Stomach (tissue), 4 donors: ENCODE measurements at regions not wholly inside any gene's neighbourhood (a gene's known extent, or its start where the extent isn't known, plus 50 kb on each side); places are given as distances from the start of the nearest gene placed in this dataset.

Experiments
- CTCF ChIP-seq, 7 experiments: fragments of 450-650 bp in 4 of 7; fragments of 200-600 bp in 3 of 7; sonication (generic) in 3 of 7; IDR thresholded peaks; one replicate each; pipeline ENCODE4 v1.5.1; 2016 to 2019; ENCODE audit warnings: antibody characterized with exemption in 7 of 7, control low read depth in 2 of 7, mild to moderate bottlenecking in 1 of 7
- POLR2A ChIP-seq, 4 donors: fragments of 450-650 bp; IDR thresholded peaks; one replicate each; pipeline ENCODE4 v1.6.1; 2016; ENCODE audit warnings: antibody characterized with exemption in 4 of 4, control low read depth in 2 of 4, mild to moderate bottlenecking in 1 of 4, moderate library complexity in 1 of 4
- POLR2AphosphoS5 ChIP-seq, 3 donors: sonication (generic); formaldehyde crosslinking; IDR thresholded peaks; one replicate each; pipeline ENCODE4 v1.6.1; 2016; ENCODE audit warnings: antibody characterized with exemption in 3 of 3

- no peak for TF ChIP-seq POLR2A (IDR thresholded peaks at IDR 0.05)
- TF ChIP-seq POLR2AphosphoS5 (IDR thresholded peaks at IDR 0.05) = no peak
- TF ChIP-seq CTCF (IDR thresholded peaks at IDR 0.05) = no peak
These were observed 166.8 kb downstream of the KCNS3 start for GRCh38 chr2:18045230-18045629.
